ENCODE measurements at regions not wholly inside any gene's neighbourhood (a gene's known extent, or its start where the extent isn't known, plus 50 kb on each side); places are given as distances from the start of the nearest gene placed in this dataset.

DNA sequence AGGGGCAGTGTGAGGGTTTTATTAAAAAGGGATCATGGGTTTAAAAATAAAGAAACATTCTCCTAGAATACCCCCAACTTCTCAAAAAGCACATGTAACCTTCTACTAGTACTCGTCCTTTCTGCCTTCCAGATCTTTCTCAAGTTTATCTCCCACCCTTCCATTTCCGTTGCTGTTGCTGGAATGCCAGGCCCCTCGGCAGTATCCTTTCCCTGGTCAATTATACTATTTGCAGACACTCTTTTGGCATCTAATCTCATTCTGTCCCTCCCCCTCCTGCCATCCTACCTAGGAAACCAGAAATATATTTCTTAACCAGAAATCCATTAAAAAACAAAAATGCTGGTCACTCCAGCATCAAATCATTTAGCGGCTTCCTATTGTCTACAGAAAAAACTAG, 198.2 kb upstream of the ATP2B1 start:
- Histone ChIP-seq H3K27ac (ENCODE audit: low read length) (no peak overlapping the region), H3K36me3 (ENCODE audit: control insufficient read depth in 1 of 2, insufficient read depth in 2 of 2, low read length in 2 of 2) (no peaks in the 10 kb centered on the region), H3K9me3 (ENCODE audit: control insufficient read depth in 1 of 2, low read length in 2 of 2) (peaks cover 0 to 7% of the 10 kb centered on the region in 2 donors), H3K27me3 (ENCODE audit: low read depth, low read length) (no peaks in the 10 kb centered on the region), H3K4me3 (ENCODE audit: low read depth in 1 of 2, low read length in 2 of 2) (no peak overlapping the region), H3K4me1 (ENCODE audit: control insufficient read depth in 1 of 2, insufficient read depth in 2 of 2, low read length in 2 of 2) (no peaks in the 10 kb centered on the region)

- Histone ChIP-seq H3K4me3 (ENCODE audit: low read depth in 1 of 2, low read length in 2 of 2) (no peak overlapping the region), H3K9me3 (ENCODE audit: control insufficient read depth in 1 of 2, low read length in 2 of 2) (peaks cover 0 to 7% of the 10 kb centered on the region in 2 donors), H3K36me3 (ENCODE audit: control insufficient read depth in 1 of 2, insufficient read depth in 2 of 2, low read length in 2 of 2) (no peaks in the 10 kb centered on the region), H3K27ac (ENCODE audit: low read length) (no peak overlapping the region), H3K4me1 (ENCODE audit: control insufficient read depth in 1 of 2, insufficient read depth in 2 of 2, low read length in 2 of 2) (no peaks in the 10 kb centered on the region), H3K27me3 (ENCODE audit: low read depth, low read length) (no peaks in the 10 kb centered on the region)
These were observed 197.5 kb upstream of the ATP2B1 start for GRCh38 chr12:89906178-89906577.

- Histone ChIP-seq H3K9me3 (ENCODE audit: control insufficient read depth in 1 of 2, low read length in 2 of 2) (no peaks in the 10 kb centered on the region), H3K4me3 (ENCODE audit: low read depth in 1 of 2, low read length in 2 of 2) (no peak overlapping the region), H3K36me3 (ENCODE audit: control insufficient read depth in 1 of 2, insufficient read depth in 2 of 2, low read length in 2 of 2) (no peaks in the 10 kb centered on the region), H3K27ac (ENCODE audit: low read length) (no peak overlapping the region), H3K4me1 (ENCODE audit: control insufficient read depth in 1 of 2, insufficient read depth in 2 of 2, low read length in 2 of 2) (no peaks in the 10 kb centered on the region), H3K27me3 (ENCODE audit: low read depth, low read length) (no peaks in the 10 kb centered on the region)
These were observed 193.4 kb upstream of the ATP2B1 start for GRCh38 chr12:89901906-89902642.

DNA sequence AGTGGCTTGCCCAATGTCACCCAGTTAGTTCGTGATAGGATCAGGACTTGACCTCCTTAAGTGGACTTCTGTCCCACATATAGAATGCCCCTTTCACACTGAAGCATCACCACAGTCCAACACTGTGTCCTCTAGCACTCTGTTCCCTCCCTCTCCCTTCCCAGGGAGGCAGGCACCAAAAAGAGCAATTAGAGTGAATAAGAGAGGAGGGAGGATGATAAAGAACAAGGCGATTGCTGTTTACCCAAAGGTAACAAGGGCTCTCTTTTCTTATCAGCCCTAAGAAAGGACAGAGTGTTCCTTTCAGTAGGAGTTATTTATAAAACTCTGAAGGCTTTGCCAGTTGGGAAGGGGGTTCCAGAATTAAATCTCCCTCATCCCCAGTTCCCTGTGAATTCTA, 192.7 kb upstream of the ATP2B1 start:
- Histone ChIP-seq H3K27ac (ENCODE audit: low read length) (no peak overlapping the region), H3K27me3 (ENCODE audit: low read depth, low read length) (no peaks in the 10 kb centered on the region), H3K4me3 (ENCODE audit: low read depth in 1 of 2, low read length in 2 of 2) (no peak overlapping the region), H3K9me3 (ENCODE audit: control insufficient read depth in 1 of 2, low read length in 2 of 2) (no peaks in the 10 kb centered on the region), H3K4me1 (ENCODE audit: control insufficient read depth in 1 of 2, insufficient read depth in 2 of 2, low read length in 2 of 2) (no peaks in the 10 kb centered on the region), H3K36me3 (ENCODE audit: control insufficient read depth in 1 of 2, insufficient read depth in 2 of 2, low read length in 2 of 2) (no peaks in the 10 kb centered on the region)

GRCh38 chr12:89899651-89900050, 191.0 kb upstream of the ATP2B1 start:
- Histone ChIP-seq H3K36me3 (ENCODE audit: control insufficient read depth in 1 of 2, insufficient read depth in 2 of 2, low read length in 2 of 2) (no peaks in the 10 kb centered on the region), H3K4me1 (ENCODE audit: control insufficient read depth in 1 of 2, insufficient read depth in 2 of 2, low read length in 2 of 2) (no peaks in the 10 kb centered on the region), H3K27ac (ENCODE audit: low read length) (no peak overlapping the region), H3K27me3 (ENCODE audit: low read depth, low read length) (no peaks in the 10 kb centered on the region), H3K9me3 (ENCODE audit: control insufficient read depth in 1 of 2, low read length in 2 of 2) (no peaks in the 10 kb centered on the region), H3K4me3 (ENCODE audit: low read depth in 1 of 2, low read length in 2 of 2) (no peak overlapping the region)

GRCh38 chr12:89895591-89895990, 187.0 kb upstream of the ATP2B1 start:
- Histone ChIP-seq H3K27ac (ENCODE audit: low read length) (no peak overlapping the region), H3K27me3 (ENCODE audit: low read depth, low read length) (no peaks in the 10 kb centered on the region), H3K4me3 (ENCODE audit: low read depth in 1 of 2, low read length in 2 of 2) (no peak overlapping the region), H3K9me3 (ENCODE audit: control insufficient read depth in 1 of 2, low read length in 2 of 2) (no peaks in the 10 kb centered on the region), H3K4me1 (ENCODE audit: control insufficient read depth in 1 of 2, insufficient read depth in 2 of 2, low read length in 2 of 2) (no peaks in the 10 kb centered on the region), H3K36me3 (ENCODE audit: control insufficient read depth in 1 of 2, insufficient read depth in 2 of 2, low read length in 2 of 2) (no peaks in the 10 kb centered on the region)

DNA sequence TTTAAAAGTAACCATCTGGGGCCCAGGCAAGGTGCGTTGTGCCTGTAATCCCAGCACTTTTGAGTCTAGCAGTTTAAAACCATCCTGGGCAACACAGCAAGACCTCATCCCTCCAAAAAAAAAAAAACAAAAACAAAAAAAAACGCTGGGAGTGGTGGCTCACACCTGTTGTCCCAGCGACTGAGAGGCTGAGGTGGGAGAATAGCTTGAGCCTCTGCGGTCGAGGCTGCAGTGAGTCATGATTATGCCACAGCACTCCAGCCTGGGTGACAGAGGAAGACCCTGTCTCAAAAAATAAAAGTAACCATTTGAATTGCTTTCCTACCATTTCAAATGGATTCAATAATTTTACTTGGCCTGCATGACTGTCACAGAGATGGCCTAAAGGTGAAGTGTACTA, 186.5 kb upstream of the ATP2B1 start:
- H3K4me1 ChIP-seq (ENCODE audit: control insufficient read depth in 1 of 2, insufficient read depth in 2 of 2, low read length in 2 of 2): no peaks in the 10 kb centered on the region
- H3K36me3 ChIP-seq (ENCODE audit: control insufficient read depth in 1 of 2, insufficient read depth in 2 of 2, low read length in 2 of 2): no peaks in the 10 kb centered on the region
- H3K27me3 ChIP-seq (ENCODE audit: low read depth, low read length): no peaks in the 10 kb centered on the region
- H3K9me3 ChIP-seq (ENCODE audit: control insufficient read depth in 1 of 2, low read length in 2 of 2): no peaks in the 10 kb centered on the region
- H3K4me3 ChIP-seq (ENCODE audit: low read depth in 1 of 2, low read length in 2 of 2): no peak overlapping the region
- no peak overlapping the region for H3K27ac ChIP-seq (ENCODE audit: low read length)

GRCh38 chr12:89893972-89894706, 185.5 kb upstream of the ATP2B1 start:
- Histone ChIP-seq H3K4me1 (ENCODE audit: control insufficient read depth in 1 of 2, insufficient read depth in 2 of 2, low read length in 2 of 2) (no peaks in the 10 kb centered on the region), H3K27me3 (ENCODE audit: low read depth, low read length) (no peaks in the 10 kb centered on the region), H3K27ac (ENCODE audit: low read length) (no peak overlapping the region), H3K36me3 (ENCODE audit: control insufficient read depth in 1 of 2, insufficient read depth in 2 of 2, low read length in 2 of 2) (no peaks in the 10 kb centered on the region), H3K4me3 (ENCODE audit: low read depth in 1 of 2, low read length in 2 of 2) (no peak overlapping the region), H3K9me3 (ENCODE audit: control insufficient read depth in 1 of 2, low read length in 2 of 2) (no peaks in the 10 kb centered on the region)

DNA sequence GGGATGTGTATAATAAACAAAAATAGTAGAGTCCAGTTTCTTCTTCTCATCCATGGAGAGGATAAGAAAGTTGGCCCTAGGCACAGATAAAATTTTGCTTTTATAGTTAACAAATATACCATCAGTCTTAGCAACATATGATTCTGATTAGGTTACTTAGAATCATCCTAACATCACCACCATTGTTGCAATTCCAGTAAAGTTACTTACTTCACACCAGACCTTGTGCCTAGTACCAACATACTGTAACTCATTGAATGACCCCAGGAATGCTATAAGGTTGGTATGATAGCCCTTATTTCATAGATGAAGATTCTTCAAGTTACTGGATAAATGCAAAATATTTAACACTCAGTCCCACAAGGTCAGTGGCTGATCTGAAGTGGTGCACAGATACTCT, 183.8 kb upstream of the ATP2B1 start:
- H3K4me1 ChIP-seq (ENCODE audit: control insufficient read depth in 1 of 2, insufficient read depth in 2 of 2, low read length in 2 of 2): no peaks in the 10 kb centered on the region
- H3K36me3 ChIP-seq (ENCODE audit: control insufficient read depth in 1 of 2, insufficient read depth in 2 of 2, low read length in 2 of 2): no peaks in the 10 kb centered on the region
- no peak overlapping the region for H3K4me3 ChIP-seq (ENCODE audit: low read depth in 1 of 2, low read length in 2 of 2)
- H3K9me3 ChIP-seq (ENCODE audit: control insufficient read depth in 1 of 2, low read length in 2 of 2): no peaks in the 10 kb centered on the region
- no peak overlapping the region for H3K27ac ChIP-seq (ENCODE audit: low read length)
- no peaks in the 10 kb centered on the region for H3K27me3 ChIP-seq (ENCODE audit: low read depth, low read length)

- no peaks in the 10 kb centered on the region for H3K36me3 ChIP-seq (ENCODE audit: control insufficient read depth in 1 of 2, insufficient read depth in 2 of 2, low read length in 2 of 2)
- H3K27me3 ChIP-seq (ENCODE audit: low read depth, low read length): no peaks in the 10 kb centered on the region
- no peaks in the 10 kb centered on the region for H3K4me1 ChIP-seq (ENCODE audit: control insufficient read depth in 1 of 2, insufficient read depth in 2 of 2, low read length in 2 of 2)
- H3K27ac ChIP-seq (ENCODE audit: low read length): no peak overlapping the region
- no peak overlapping the region for H3K4me3 ChIP-seq (ENCODE audit: low read depth in 1 of 2, low read length in 2 of 2)
- H3K9me3 ChIP-seq (ENCODE audit: control insufficient read depth in 1 of 2, low read length in 2 of 2): no peaks in the 10 kb centered on the region
These were observed 183.3 kb upstream of the ATP2B1 start for GRCh38 chr12:89891933-89892332.

DNA sequence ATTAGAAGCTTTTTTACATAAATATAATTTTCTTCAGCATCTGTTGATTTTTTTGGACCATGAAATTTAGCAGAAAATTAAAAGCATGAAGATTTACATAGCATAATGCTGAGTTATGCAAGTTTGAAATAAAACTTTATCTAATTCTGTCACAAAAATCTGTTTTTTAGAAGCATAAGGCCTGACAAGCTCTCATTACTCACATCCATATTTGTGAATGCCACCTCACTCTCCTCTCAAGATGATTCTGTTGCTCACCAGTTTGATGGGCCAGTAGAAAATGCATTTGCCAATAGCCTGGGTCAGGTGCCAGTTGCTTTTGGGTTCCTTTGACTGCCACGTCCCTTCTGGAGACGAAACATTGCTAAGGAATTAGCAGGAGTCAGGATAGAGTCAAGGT, 181.5 kb upstream of the ATP2B1 start:
- Histone ChIP-seq H3K4me1 (ENCODE audit: control insufficient read depth in 1 of 2, insufficient read depth in 2 of 2, low read length in 2 of 2) (no peaks in the 10 kb centered on the region), H3K27me3 (ENCODE audit: low read depth, low read length) (no peaks in the 10 kb centered on the region), H3K36me3 (ENCODE audit: control insufficient read depth in 1 of 2, insufficient read depth in 2 of 2, low read length in 2 of 2) (no peaks in the 10 kb centered on the region), H3K9me3 (ENCODE audit: control insufficient read depth in 1 of 2, low read length in 2 of 2) (no peaks in the 10 kb centered on the region), H3K27ac (ENCODE audit: low read length) (no peak overlapping the region), H3K4me3 (ENCODE audit: low read depth in 1 of 2, low read length in 2 of 2) (no peak overlapping the region)

DNA sequence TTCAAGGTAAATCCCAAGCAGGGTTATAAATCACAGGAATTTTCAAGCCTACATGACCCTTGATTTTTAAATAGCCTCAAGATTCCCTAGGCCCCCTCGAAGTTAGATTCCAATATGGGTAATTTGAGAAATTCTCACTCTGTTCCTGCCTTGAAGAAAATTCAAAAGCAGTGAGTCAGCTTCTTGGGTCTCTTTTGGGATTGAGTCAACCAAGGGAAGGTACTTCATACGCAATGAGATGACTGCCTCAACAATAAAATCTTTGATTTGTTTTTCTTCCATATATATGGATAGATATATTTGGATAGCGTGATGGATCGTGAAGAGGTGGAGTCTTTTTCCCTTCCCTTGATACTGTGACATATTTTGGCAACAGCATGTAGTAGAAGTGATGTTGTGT, 180.4 kb upstream of the ATP2B1 start:
- H3K27ac ChIP-seq (ENCODE audit: low read length): no peak overlapping the region
- H3K9me3 ChIP-seq (ENCODE audit: control insufficient read depth in 1 of 2, low read length in 2 of 2): no peaks in the 10 kb centered on the region
- no peaks in the 10 kb centered on the region for H3K4me1 ChIP-seq (ENCODE audit: control insufficient read depth in 1 of 2, insufficient read depth in 2 of 2, low read length in 2 of 2)
- H3K36me3 ChIP-seq (ENCODE audit: control insufficient read depth in 1 of 2, insufficient read depth in 2 of 2, low read length in 2 of 2): no peaks in the 10 kb centered on the region
- no peaks in the 10 kb centered on the region for H3K27me3 ChIP-seq (ENCODE audit: low read depth, low read length)
- no peak overlapping the region for H3K4me3 ChIP-seq (ENCODE audit: low read depth in 1 of 2, low read length in 2 of 2)

Data from muscle layer of duodenum (tissue), 2 donors.